GM21367 (cell line): ENCODE measurements at regions not wholly inside any gene's neighbourhood (a gene's known extent, or its start where the extent isn't known, plus 50 kb on each side); places are given as distances from the start of the nearest gene placed in this dataset.
A peak's percentile ranks its signal among the peaks of the same experiment; 100 is the strongest.
"Not testable (repeated sequence)": the region's sequence is repeated elsewhere in the genome, so short reads cannot be mapped to it uniquely, and the experiment has no call there.

ENCODE experiments used
- ATAC-seq: cut with Tn5 transposase; IDR thresholded peaks from one replicate; pipeline ENCODE4 v1.9.1; 2021; ENCODE audit not compliant: unreplicated experiment

DNA sequence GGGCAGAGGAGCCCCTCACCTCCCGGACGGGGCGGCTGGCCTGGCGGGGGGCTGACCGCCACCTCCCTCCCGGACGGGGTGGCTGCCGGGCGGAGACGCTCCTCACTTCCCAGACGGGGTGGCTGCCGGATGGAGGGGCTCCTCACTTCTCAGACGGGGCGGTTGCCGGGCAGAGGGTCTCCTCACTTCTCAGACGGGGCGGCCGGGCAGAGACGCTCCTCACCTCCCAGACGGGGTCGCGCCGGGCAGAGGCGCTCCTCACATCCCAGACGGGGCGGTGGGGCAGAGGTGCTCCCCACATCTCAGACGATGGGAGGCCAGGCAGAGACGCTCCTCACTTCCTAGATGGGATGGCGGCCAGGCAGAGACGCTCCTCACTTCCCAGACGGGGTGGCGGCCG lies 1615.9 kb upstream of the C9orf72 start:
- not testable (repeated sequence) for ATAC-seq

- ATAC-seq = no peak
Observed at GRCh38 chr9:29198861-29199260, 1625.6 kb upstream of the C9orf72 start.

GRCh38 chr9:29199975-29200374 lies 1626.7 kb upstream of the C9orf72 start:
- ATAC-seq = no peak

DNA sequence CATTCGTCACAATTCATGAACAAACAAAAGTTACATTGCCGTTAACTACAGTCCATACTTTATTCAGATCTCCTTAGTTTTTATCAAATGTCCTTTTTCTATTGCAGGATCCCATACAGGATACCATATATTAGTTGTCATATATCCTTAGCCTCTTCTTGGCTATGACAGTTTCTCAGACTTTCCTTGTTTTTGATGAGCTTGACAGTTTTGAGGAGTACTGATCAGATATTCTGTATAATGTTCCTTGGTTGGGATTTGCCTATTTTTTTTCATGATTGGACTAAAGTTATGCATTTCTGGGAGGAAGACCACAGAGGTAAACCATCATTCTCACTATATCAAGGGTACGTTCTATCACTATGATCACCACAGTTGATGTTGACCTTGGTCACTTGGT lies 1627.4 kb upstream of the C9orf72 start:
- no peak for ATAC-seq

- no peak for ATAC-seq
Observed at GRCh38 chr9:29203244-29203930, 1630.1 kb upstream of the C9orf72 start.

GRCh38 chr9:29208670-29209069 lies 1635.4 kb upstream of the C9orf72 start:
- ATAC-seq = no peak

DNA sequence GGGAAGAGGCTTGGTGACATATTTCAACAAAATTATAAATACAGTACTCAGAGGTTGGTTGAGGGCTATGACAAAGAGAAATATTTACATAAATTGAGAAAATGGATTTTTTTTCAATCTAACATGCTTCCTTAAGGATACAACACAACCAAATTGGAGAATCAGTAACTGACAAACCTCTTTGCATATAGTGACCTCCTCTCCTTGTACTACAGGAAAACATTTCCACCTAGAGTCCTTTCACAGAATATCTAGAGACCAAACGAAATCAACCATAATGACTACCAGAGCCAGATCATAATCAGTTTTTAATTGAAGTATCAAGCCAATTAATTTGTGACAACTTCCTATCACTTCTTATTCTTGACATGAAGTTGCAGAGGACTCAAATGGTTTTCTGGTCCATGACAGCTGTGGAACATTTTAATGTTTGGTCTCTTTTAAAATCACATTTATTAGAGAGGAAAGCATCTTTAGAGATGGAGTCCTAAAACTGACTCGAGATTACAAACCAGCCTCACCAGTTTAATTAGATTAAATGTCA lies 1636.5 kb upstream of the C9orf72 start:
- no peak for ATAC-seq

DNA sequence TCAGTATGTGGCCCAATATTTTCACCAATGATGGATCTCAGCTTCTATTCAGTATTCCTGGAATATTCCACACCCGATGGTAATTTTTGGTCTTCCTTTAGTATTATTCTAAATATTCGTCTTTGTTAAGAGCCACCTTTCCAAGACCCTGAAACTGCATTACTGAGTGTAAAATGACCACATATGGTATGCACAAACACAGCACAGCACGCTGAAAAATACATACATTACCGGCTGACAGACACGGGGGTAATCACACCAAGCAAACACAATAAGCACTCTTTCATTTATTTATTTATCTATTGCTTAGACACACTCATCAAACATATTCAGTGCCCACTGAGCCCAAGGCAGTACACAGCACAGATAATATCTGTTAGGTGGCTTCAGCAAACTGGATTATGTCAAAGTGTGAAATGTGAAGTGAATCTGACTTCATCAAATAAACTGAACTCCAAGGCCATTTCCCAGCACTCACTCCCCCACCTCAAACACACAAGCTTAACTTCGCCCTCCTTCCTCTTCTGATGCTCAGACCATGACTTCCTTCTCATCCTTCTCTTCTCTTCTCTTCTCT lies 1637.8 kb upstream of the C9orf72 start:
- no peak for ATAC-seq

DNA sequence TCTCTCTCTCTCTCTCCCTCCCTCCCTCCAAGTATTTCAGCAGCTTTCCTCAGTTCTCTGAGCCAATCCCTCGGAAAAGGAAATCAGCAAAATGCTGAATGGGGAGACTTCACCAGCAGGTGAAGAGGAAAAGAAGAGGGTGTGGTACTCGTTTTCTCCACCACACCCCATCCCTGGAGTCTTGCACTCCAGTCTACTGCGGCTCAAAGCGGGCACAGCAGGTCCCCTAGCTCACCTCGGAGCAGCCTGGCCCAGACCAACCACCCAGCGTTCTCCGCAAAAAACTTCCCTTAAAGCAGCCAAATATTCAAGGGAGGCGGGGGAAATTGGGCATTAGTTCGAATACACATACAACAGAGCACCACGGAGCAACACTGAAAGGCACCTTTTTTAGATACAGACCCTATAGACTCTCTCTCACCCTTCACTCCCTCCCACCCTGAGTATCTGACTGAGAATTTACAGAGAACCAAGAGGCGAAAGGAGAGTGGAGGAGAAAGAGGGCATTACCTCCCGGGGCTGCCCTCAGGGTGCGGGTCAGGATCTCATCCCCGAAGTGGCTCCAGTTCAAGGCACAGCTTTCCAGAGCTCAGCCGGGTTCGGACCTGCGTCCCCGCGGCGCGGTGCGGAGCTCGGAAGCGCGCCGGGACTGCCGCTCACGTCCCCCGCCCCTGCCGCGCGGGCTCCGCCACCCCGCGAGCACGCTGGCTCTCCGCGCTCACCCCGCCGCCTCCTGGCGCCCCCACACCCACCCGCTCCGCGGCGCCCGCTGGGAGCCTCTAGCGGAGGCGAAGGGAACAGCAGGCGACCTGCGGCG lies 1638.5 kb upstream of the C9orf72 start:
- ATAC-seq = peak; percentile 86

DNA sequence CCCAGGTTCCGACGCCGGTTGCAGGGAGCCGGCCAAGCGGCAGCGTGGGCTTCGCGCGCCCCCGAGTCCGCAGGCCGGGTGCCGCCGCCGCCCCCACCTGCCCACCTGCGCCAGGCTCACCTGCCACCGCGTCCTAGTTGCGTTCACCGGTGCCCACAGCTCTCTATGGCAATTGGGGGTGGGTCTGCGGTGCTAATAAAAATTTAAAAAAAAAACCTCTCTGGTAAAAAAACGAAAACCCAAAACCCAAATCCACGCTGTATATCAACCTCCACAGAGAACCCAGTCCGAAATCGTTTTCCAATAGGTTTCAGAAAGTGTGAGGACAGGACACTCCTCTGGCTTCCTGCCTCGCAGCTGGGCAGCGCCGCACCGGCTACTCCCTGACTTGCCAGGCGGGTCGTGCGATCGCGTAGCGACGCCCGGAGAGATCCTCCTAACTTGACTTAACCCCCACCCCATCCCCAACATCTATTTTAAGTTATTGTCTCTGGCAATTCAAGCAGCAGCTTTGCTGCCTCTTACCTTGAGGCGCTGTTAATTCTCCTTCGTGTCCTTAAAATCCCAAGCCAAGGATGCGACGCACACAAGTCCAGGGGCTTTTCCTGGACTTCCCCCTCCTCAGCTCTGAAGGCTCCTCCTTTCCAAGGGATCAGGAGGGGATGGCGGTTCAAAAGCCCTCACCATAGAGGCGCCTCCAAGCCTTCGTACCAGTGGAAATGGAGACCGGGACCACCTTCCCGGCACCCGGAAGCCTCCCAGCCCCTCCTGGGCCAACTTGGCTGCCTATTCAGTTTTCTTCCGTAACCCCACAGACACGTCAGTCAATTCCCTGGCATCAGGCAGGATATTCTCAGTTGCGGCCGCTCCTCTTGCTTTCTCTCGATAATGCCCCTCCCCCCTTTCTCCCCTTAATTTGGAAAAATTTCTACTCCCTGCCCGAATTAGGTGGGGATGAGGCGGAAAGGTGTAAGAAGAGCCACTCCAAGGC lies 1639.4 kb upstream of the C9orf72 start:
- ATAC-seq = no peak

GRCh38 chr9:29213417-29214153 lies 1640.3 kb upstream of the C9orf72 start, which contains the start of gene LINGO2:
LINGO2 (minus strand) TSS chr9:29213601.
- ATAC-seq = no peak

GRCh38 chr9:29214154-29214689 lies 1640.9 kb upstream of the C9orf72 start:
- ATAC-seq = no peak

- ATAC-seq = no peak
Observed at GRCh38 chr9:29214690-29215253, 1641.5 kb upstream of the C9orf72 start.

DNA sequence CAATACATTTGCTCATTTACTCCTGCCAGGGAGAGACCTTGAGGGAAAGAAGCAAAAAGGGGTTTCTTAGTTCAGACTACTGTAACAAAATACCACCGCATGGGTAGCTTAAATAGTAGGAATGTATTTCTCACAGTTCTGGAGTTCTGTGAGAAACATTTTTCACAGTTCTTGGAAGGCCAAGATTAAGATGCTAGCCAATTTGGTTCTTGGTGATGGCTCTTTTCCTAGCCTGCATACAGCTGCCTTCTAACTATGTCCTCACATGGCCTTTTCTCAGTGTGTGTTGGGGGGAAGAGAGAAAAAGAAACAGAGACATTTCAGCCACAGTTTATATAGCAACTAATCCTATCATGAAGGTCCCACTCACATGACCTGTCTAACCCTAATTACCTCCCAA lies 1644.7 kb upstream of the C9orf72 start:
- no peak for ATAC-seq

GRCh38 chr9:29220596-29221251 lies 1647.4 kb upstream of the C9orf72 start:
- ATAC-seq = no peak

DNA sequence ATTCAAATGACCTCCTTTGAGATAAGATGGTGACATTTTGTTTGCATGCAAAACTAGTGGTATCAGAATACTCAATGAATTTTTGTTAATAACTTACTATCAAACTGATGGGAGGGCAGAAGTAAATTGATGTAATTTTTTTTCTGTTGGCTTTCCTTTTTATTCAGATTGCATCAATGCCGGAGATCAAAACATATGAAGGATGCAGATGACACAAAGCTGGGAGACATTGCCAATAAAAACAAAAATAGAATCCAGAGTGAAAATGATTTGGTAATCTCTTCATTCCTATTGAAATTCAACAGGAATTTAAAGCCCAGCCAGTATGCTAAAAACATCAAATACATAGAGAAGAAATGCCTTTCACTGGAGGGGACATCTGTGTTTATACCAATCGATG lies 1655.3 kb upstream of the C9orf72 start:
- no peak for ATAC-seq

DNA sequence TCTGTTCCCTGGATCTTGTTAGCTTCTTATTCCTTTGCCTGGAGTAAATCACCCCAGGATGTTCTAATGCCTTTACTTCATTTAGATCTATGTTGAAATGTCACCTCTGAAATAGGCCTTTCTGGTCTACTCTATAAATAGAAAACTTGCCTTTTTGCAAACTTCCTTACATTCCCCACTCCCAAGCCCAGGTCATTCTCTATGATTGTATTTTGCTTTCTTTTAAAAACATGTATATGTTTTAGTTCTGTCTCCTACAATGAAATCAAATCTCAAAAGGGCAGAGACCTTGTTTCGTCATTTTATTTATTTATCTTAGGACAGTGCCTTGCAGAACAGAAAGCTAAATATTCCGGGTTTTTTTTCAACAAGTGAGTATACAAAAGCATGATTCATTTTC lies 1657.7 kb upstream of the C9orf72 start:
- no peak for ATAC-seq

DNA sequence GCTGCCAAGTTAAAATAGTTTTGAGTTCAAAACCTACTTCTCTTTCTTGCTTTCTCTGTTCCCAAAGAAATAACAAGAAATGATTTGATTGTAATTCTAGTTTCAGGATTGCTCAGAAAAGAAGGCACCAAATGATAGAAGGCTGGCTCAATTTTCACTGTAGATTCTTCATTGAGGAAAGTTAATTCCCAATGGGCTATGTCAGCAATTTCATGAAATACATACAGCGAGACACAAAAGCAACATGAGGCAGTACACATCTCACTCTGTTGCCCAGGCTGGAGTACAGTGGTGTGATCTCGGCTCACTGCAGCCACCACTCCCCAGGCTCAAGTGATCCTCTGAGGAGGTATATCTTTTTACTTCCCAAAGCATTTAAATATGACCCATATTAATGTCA lies 1659.9 kb upstream of the C9orf72 start:
- no peak for ATAC-seq

DNA sequence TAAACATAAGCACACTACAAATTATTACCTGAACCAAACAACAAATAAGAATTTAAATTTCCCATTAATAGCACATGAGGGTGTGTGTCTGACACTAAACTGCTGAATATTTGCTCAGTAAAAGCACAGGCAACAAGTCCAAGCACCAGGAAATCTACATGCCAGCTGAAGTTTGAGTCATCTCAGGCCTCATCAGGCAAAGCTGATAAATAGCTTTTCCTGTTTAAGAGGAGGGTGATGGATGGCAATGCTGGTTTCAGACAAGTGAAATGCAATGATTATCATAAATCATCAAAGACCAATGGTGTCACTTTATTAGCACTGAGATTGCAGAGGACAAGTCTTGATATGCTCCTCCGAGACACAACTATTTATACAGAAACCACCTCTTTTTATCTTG lies 1668.0 kb upstream of the C9orf72 start:
- no peak for ATAC-seq
